ACC112 (cell line): ENCODE measurements at regions not wholly inside any gene's neighbourhood (a gene's known extent, or its start where the extent isn't known, plus 50 kb on each side); places are given as distances from the start of the nearest gene placed in this dataset.

Experiments used
- H2AFZ ChIP-seq: fragments of 200-600 bp; sonication (generic); one replicate; pipeline ENCODE4 v1.6.0; 2017; ENCODE audit warnings: antibody characterized with exemption, low read length; ENCODE audit not compliant: unreplicated experiment
- H3K27ac ChIP-seq: fragments of 200-600 bp; sonication (generic); 2 replicates; pipeline ENCODE4 v1.5.1; 2014; ENCODE audit warnings: low read depth, mild to moderate bottlenecking, antibody characterized with exemption, low read length, moderate library complexity
- H3K27me3 ChIP-seq: fragments of 200-600 bp; sonication (generic); 2 replicates; pipeline ENCODE4 v1.6.1; 2014; ENCODE audit warnings: mild to moderate bottlenecking, antibody characterized with exemption, low read length, moderate library complexity, mixed read lengths; ENCODE audit not compliant: insufficient read depth
- H3K36me3 ChIP-seq: fragments of 200-600 bp; sonication (generic); 2 replicates; pipeline ENCODE4 v1.6.1; 2016; ENCODE audit warnings: mild to moderate bottlenecking, antibody characterized with exemption, low read length, moderate library complexity, mixed read lengths; ENCODE audit not compliant: insufficient read depth
- H3K4me1 ChIP-seq: fragments of 200-600 bp; sonication (generic); one replicate; pipeline ENCODE4 v1.6.1; 2016; ENCODE audit warnings: low read length, mixed read lengths; ENCODE audit not compliant: insufficient read depth, unreplicated experiment, control insufficient read depth
- H3K4me3 ChIP-seq: fragments of 200-600 bp; sonication (generic); 2 replicates; pipeline ENCODE4 v1.5.1; 2014; ENCODE audit warnings: mild to moderate bottlenecking, low read depth, low read length
- H3K79me2 ChIP-seq: fragments of 200-600 bp; sonication (generic); one replicate; pipeline ENCODE4 v1.6.0; 2016; ENCODE audit warnings: low read length; ENCODE audit not compliant: control insufficient read depth, unreplicated experiment, insufficient read depth

DNA sequence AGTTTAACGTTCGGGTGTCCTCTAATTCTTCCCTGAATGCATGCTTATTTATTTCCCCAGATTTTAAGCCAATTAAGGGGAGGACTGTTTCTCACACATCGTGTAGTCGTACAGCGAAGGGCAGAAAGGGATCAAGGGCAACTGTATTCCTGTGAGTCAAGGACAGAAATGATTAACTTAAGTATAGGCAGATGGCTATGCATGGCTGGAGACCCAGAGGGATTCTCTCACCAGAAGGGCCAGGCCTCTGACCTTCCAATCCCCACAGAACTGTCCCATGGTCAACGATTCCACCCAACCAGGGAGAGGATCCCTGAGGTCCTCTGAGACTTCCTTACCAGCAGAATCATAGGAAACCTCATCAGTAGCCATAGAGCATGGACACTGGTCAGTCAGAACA, 161.8 kb upstream of the MAP1B start:
- no peak overlapping the region for H3K27ac ChIP-seq
- peaks cover 10% of the 10 kb centered on the region; the same call in 1 of the 2 replicates for H3K27me3 ChIP-seq
- no peak overlapping the region for H3K4me3 ChIP-seq
- H2AFZ ChIP-seq = no peak overlapping the region
- peaks cover 4% of the 10 kb centered on the region for H3K4me1 ChIP-seq
- no peaks in the 10 kb centered on the region for H3K79me2 ChIP-seq
- no peaks in the 10 kb centered on the region for H3K36me3 ChIP-seq

GRCh38 chr5:71946343-71947030, 160.8 kb upstream of the MAP1B start:
- H3K4me3 ChIP-seq = no peak overlapping the region
- peaks cover 10% of the 10 kb centered on the region; the same call in 1 of the 2 replicates for H3K27me3 ChIP-seq
- H3K36me3 ChIP-seq = no peaks in the 10 kb centered on the region
- H3K79me2 ChIP-seq = no peaks in the 10 kb centered on the region
- H3K27ac ChIP-seq = no peak overlapping the region
- peaks cover 4% of the 10 kb centered on the region for H3K4me1 ChIP-seq
- H2AFZ ChIP-seq = no peak overlapping the region

DNA sequence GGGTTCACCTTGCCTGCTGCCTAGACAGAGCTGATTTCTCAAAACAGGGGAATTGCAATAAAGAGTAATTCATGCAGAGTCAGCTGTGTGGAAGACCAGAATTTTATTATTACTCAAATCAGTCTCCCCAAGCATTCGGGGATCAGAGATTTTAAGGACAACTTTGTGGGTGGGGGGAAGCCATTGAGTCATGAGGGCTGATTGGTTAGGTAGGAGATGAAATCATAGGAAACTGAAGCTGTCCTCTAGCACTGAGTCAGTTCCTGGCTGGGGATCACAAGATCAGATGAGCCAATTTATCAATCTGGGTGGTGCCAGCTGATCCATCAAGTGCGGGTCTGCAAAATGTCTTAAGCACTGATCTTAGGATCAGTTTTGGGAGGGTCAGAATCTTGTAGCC, 159.1 kb upstream of the MAP1B start:
- Histone ChIP-seq H3K36me3 (no peaks in the 10 kb centered on the region), H3K27ac (no peak overlapping the region)

GRCh38 chr5:71949772-71950171, 157.5 kb upstream of the MAP1B start:
- Histone ChIP-seq H3K79me2 (no peaks in the 10 kb centered on the region), H3K4me3 (no peak overlapping the region), H3K27me3 (peaks cover 7% of the 10 kb centered on the region; the same call in 1 of the 2 replicates), H3K4me1 (peaks cover 4% of the 10 kb centered on the region), H3K36me3 (no peaks in the 10 kb centered on the region), H3K27ac (no peak overlapping the region), H2AFZ (no peak overlapping the region)

More for the DNA sequence above, 159.1 kb upstream of the MAP1B start:
- H3K79me2 ChIP-seq = no peaks in the 10 kb centered on the region
- H3K27me3 ChIP-seq = peaks cover 4% of the 10 kb centered on the region; the same call in 1 of the 2 replicates
- peaks cover 4% of the 10 kb centered on the region for H3K4me1 ChIP-seq
- H3K4me3 ChIP-seq = no peak overlapping the region
- no peak overlapping the region for H2AFZ ChIP-seq

DNA sequence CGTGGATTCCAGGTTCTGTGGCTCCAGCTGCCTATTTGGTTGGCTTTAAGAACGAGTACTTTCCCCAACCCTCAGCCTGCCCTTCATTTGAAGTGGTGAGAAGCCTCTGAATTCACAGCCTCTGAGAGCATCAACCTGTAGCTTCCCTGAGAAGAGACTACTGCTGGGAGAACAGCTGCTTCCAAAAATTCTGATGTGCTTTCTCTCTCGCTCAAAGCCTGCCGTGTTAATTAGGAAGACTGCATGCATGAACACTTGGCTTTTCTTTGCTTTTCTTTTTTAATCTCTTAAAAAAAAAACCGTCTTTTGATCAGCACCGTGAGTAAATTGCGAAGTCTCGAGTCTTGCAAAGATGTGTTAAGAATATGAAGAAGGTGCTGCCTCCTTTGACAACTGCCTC, 153.4 kb upstream of the MAP1B start:
- no peaks in the 10 kb centered on the region for H3K79me2 ChIP-seq
- no peak overlapping the region for H2AFZ ChIP-seq
- H3K36me3 ChIP-seq = no peaks in the 10 kb centered on the region
- H3K4me3 ChIP-seq = no peak overlapping the region
- no peaks in the 10 kb centered on the region for H3K4me1 ChIP-seq
- H3K27ac ChIP-seq = no peak overlapping the region
- peaks cover 7% of the 10 kb centered on the region; the same call in 1 of the 2 replicates for H3K27me3 ChIP-seq

DNA sequence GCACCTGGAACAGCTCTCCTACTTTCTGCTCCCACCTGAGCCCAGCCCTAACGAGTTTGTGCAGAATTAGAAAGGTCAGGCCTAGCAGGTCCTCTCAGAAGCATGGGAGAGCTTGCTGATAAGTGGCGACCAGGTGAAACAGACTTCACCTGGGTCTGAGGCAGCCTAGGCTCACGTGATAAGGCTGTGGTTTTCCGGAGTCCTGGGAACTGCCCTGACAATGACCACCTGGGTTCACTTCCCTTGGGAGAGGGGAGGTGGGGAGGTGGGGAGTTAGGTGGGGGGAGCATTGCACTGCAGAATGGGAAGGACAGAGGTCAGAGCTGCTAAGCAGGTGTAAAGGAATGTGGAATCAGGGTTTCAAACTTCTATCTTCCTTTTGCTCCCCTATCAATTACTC, 152.9 kb upstream of the MAP1B start:
- no peak overlapping the region for H3K4me3 ChIP-seq
- peaks cover 7% of the 10 kb centered on the region; the same call in 1 of the 2 replicates for H3K27me3 ChIP-seq
- H2AFZ ChIP-seq = no peak overlapping the region
- no peaks in the 10 kb centered on the region for H3K79me2 ChIP-seq
- H3K27ac ChIP-seq = no peak overlapping the region
- H3K36me3 ChIP-seq = no peaks in the 10 kb centered on the region
- H3K4me1 ChIP-seq = no peaks in the 10 kb centered on the region

GRCh38 chr5:71955723-71956122, 151.6 kb upstream of the MAP1B start:
- no peak overlapping the region for H2AFZ ChIP-seq
- no peaks in the 10 kb centered on the region for H3K79me2 ChIP-seq

DNA sequence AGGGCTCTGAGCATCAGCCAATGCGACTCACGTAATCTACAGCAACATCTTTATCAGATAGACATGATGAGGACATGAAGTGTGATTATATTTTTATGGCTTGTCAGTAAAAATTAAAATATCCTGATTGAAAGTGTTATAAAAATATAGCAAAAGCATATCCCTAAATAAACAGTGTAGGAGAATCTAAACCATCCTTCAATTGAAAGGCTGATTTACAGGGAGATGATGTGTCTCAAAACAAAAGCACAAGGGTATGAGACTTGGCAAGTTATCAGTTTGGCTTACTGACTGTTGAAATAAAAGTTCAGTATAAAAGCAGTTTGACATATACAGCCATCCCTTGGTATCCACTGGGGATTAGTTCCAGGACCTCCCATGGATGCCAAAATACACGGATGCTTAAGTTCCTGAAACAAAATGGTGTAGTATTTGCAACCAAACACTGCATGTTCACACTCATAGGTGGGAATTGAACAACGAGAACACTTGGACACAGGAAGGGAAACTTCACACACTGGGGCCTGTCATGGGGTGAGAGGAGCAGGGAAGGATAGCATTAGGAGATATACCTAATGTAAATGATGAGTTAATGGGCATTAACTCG, 149.9 kb upstream of the MAP1B start:
- H3K79me2 ChIP-seq = no peaks in the 10 kb centered on the region
- no peak overlapping the region for H3K4me3 ChIP-seq
- H3K27ac ChIP-seq = no peak overlapping the region
- H3K27me3 ChIP-seq = peaks cover 7% of the 10 kb centered on the region; the same call in 1 of the 2 replicates
- no peaks in the 10 kb centered on the region for H3K36me3 ChIP-seq
- H2AFZ ChIP-seq = no peak overlapping the region
- no peaks in the 10 kb centered on the region for H3K4me1 ChIP-seq

More at GRCh38 chr5:71955723-71956122, 151.6 kb upstream of the MAP1B start:
- H3K27ac ChIP-seq = no peak overlapping the region
- H3K4me1 ChIP-seq = no peaks in the 10 kb centered on the region
- no peak overlapping the region for H3K4me3 ChIP-seq
- H3K27me3 ChIP-seq = peaks cover 7% of the 10 kb centered on the region; the same call in 1 of the 2 replicates
- H3K36me3 ChIP-seq = no peaks in the 10 kb centered on the region

DNA sequence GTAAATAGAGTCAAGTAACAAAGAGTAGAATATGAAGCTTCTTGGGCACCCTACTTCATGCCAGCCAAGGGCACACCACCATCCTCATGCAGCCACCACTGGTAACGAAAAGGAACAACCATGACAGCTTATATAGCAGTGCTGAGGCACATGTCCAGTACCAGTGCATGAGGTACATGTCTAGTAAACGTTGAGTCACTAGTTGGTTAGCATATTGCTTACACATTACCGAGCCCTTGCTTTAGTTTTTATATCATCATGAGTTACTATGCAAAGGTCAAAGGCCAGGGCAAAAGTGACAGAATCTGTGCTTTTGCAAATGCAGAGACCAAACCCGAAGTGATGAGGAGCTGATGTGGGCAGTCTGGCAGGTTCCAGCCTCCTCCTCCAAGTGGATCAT, 147.1 kb upstream of the MAP1B start:
- Histone ChIP-seq H3K36me3 (no peaks in the 10 kb centered on the region), H3K4me1 (no peaks in the 10 kb centered on the region), H3K4me3 (no peak overlapping the region), H3K27ac (no peak overlapping the region), H2AFZ (no peak overlapping the region), H3K27me3 (peaks cover 9% of the 10 kb centered on the region; the same call in 1 of the 2 replicates), H3K79me2 (no peaks in the 10 kb centered on the region)

- no peaks in the 10 kb centered on the region for H3K79me2 ChIP-seq
- no peaks in the 10 kb centered on the region for H3K36me3 ChIP-seq
- no peak overlapping the region for H2AFZ ChIP-seq
- H3K4me1 ChIP-seq = no peaks in the 10 kb centered on the region
- H3K27me3 ChIP-seq = peaks cover 20% of the 10 kb centered on the region; the same call in 1 of the 2 replicates
- H3K4me3 ChIP-seq = no peak overlapping the region
- no peak overlapping the region for H3K27ac ChIP-seq
Observed at GRCh38 chr5:71961786-71962185, 145.5 kb upstream of the MAP1B start.

GRCh38 chr5:71969460-71969859, 137.8 kb upstream of the MAP1B start:
- Histone ChIP-seq H3K4me3 (no peak overlapping the region), H2AFZ (no peak overlapping the region), H3K27ac (no peak overlapping the region), H3K4me1 (peaks cover 10% of the 10 kb centered on the region), H3K36me3 (no peaks in the 10 kb centered on the region), H3K79me2 (no peaks in the 10 kb centered on the region), H3K27me3 (peaks cover 15% of the 10 kb centered on the region; the same call in 1 of the 2 replicates)
